BLaER1 (cell line): ENCODE measurements at regions not wholly inside any gene's neighbourhood (a gene's known extent, or its start where the extent isn't known, plus 50 kb on each side); places are given as distances from the start of the nearest gene placed in this dataset.

Experiments
- H3K27ac ChIP-seq: shearing (Covaris generic); formaldehyde crosslinking; 2 replicates; pipeline ENCODE4 v1.8.1; 2022
- H3K27me3 ChIP-seq: shearing (Covaris generic); formaldehyde crosslinking; 2 replicates; pipeline ENCODE4 v1.8.1; 2022
- H3K36me3 ChIP-seq: shearing (Covaris generic); formaldehyde crosslinking; 2 replicates; pipeline ENCODE4 v1.8.1; 2022
- H3K4me1 ChIP-seq: shearing (Covaris generic); formaldehyde crosslinking; 2 replicates; pipeline ENCODE4 v1.8.1; 2022
- H3K4me2 ChIP-seq: shearing (Covaris generic); formaldehyde crosslinking; 2 replicates; pipeline ENCODE4 v1.8.1; 2022
- H3K4me3 ChIP-seq: shearing (Covaris generic); formaldehyde crosslinking; 2 replicates; pipeline ENCODE4 v1.8.1; 2022
- H3K9ac ChIP-seq: shearing (Covaris generic); formaldehyde crosslinking; 2 replicates; pipeline ENCODE4 v1.8.1; 2022
- H3K9me3 ChIP-seq: shearing (Covaris generic); formaldehyde crosslinking; 2 replicates; pipeline ENCODE4 v1.8.1; 2022
- H4K20me1 ChIP-seq: shearing (Covaris generic); formaldehyde crosslinking; 2 replicates; pipeline ENCODE4 v1.8.1; 2022
- Cebpa-rat ChIP-seq: shearing (Covaris generic); IDR thresholded peaks from 2 replicates; pipeline ENCODE4 v1.8.1; 2022

- H3K4me3 ChIP-seq: no peak overlapping the region
- H3K9ac ChIP-seq: no peak overlapping the region
- H3K36me3 ChIP-seq: no peaks in the 10 kb centered on the region
- H3K27ac ChIP-seq: no peak overlapping the region
- H3K4me1 ChIP-seq: no peaks in the 10 kb centered on the region
- no peak for TF ChIP-seq Cebpa-rat
- no peaks in the 10 kb centered on the region for H4K20me1 ChIP-seq
- no peaks in the 10 kb centered on the region for H3K27me3 ChIP-seq
- H3K9me3 ChIP-seq: peaks cover 8% of the 10 kb centered on the region; the same call in 1 of the 2 replicates
- H3K4me2 ChIP-seq: no peak overlapping the region
These were observed 301.1 kb downstream of the BUD13 start for GRCh38 chr11:116471608-116472256.

GRCh38 chr11:116468699-116469098 lies 304.1 kb downstream of the BUD13 start:
- H3K27me3 ChIP-seq: no peaks in the 10 kb centered on the region
- TF ChIP-seq Cebpa-rat: no peak
- no peaks in the 10 kb centered on the region for H3K4me1 ChIP-seq
- no peaks in the 10 kb centered on the region for H3K36me3 ChIP-seq
- H3K27ac ChIP-seq: no peak overlapping the region
- peaks cover 8% of the 10 kb centered on the region; the same call in 1 of the 2 replicates for H3K9me3 ChIP-seq
- H3K9ac ChIP-seq: no peak overlapping the region
- H3K4me3 ChIP-seq: no peak overlapping the region
- H4K20me1 ChIP-seq: no peaks in the 10 kb centered on the region
- H3K4me2 ChIP-seq: no peak overlapping the region

GRCh38 chr11:116467823-116468222 lies 305.0 kb downstream of the BUD13 start:
- Histone ChIP-seq H3K4me2 (no peak overlapping the region), H3K9ac (no peak overlapping the region), H3K27me3 (no peaks in the 10 kb centered on the region), H3K9me3 (peaks cover 8% of the 10 kb centered on the region; the same call in 1 of the 2 replicates), H3K4me3 (no peak overlapping the region), H4K20me1 (no peaks in the 10 kb centered on the region), H3K4me1 (no peaks in the 10 kb centered on the region), H3K36me3 (no peaks in the 10 kb centered on the region), H3K27ac (no peak overlapping the region)
- no peak for TF ChIP-seq Cebpa-rat

- H3K27me3 ChIP-seq: no peaks in the 10 kb centered on the region
- H3K9me3 ChIP-seq: no peaks in the 10 kb centered on the region
- H3K9ac ChIP-seq: no peak overlapping the region
- TF ChIP-seq Cebpa-rat: no peak
- H3K4me2 ChIP-seq: no peak overlapping the region
- H3K4me3 ChIP-seq: no peak overlapping the region
- H3K36me3 ChIP-seq: no peaks in the 10 kb centered on the region
- H3K4me1 ChIP-seq: no peaks in the 10 kb centered on the region
- H3K27ac ChIP-seq: no peak overlapping the region
- H4K20me1 ChIP-seq: no peaks in the 10 kb centered on the region
These were observed 306.0 kb downstream of the BUD13 start for GRCh38 chr11:116466801-116467200.

- Histone ChIP-seq H3K4me1 (no peaks in the 10 kb centered on the region), H3K4me3 (no peak overlapping the region), H3K27ac (no peak overlapping the region), H3K36me3 (no peaks in the 10 kb centered on the region), H3K4me2 (no peak overlapping the region), H3K9me3 (no peaks in the 10 kb centered on the region), H3K27me3 (no peaks in the 10 kb centered on the region), H3K9ac (no peak overlapping the region), H4K20me1 (no peaks in the 10 kb centered on the region)
- no peak for TF ChIP-seq Cebpa-rat
These were observed 306.6 kb downstream of the BUD13 start for GRCh38 chr11:116466191-116466590.

- Histone ChIP-seq H3K9me3 (no peaks in the 10 kb centered on the region), H3K36me3 (no peaks in the 10 kb centered on the region), H3K4me3 (no peak overlapping the region), H3K4me1 (no peaks in the 10 kb centered on the region), H3K27ac (no peak overlapping the region), H3K27me3 (no peaks in the 10 kb centered on the region), H4K20me1 (no peaks in the 10 kb centered on the region), H3K4me2 (no peak overlapping the region), H3K9ac (no peak overlapping the region)
- TF ChIP-seq Cebpa-rat: no peak
These were observed 307.7 kb downstream of the BUD13 start for GRCh38 chr11:116465056-116465455.

- no peak overlapping the region for H3K4me3 ChIP-seq
- TF ChIP-seq Cebpa-rat: no peak
- no peak overlapping the region for H3K9ac ChIP-seq
- H4K20me1 ChIP-seq: no peaks in the 10 kb centered on the region
- no peak overlapping the region for H3K4me2 ChIP-seq
- H3K9me3 ChIP-seq: no peaks in the 10 kb centered on the region
- H3K4me1 ChIP-seq: no peaks in the 10 kb centered on the region
- no peaks in the 10 kb centered on the region for H3K36me3 ChIP-seq
- no peak overlapping the region for H3K27ac ChIP-seq
- H3K27me3 ChIP-seq: no peaks in the 10 kb centered on the region
These were observed 311.0 kb downstream of the BUD13 start for GRCh38 chr11:116461789-116462188.

GRCh38 chr11:116460156-116460920 lies 312.4 kb downstream of the BUD13 start:
- Histone ChIP-seq H3K4me1 (no peaks in the 10 kb centered on the region), H4K20me1 (no peaks in the 10 kb centered on the region), H3K4me3 (no peak overlapping the region), H3K9me3 (no peaks in the 10 kb centered on the region), H3K27ac (no peak overlapping the region), H3K9ac (no peak overlapping the region), H3K4me2 (no peak overlapping the region), H3K27me3 (no peaks in the 10 kb centered on the region), H3K36me3 (no peaks in the 10 kb centered on the region)
- TF ChIP-seq Cebpa-rat: no peak

- TF ChIP-seq Cebpa-rat: no peak
- Histone ChIP-seq H3K4me1 (no peaks in the 10 kb centered on the region), H3K27me3 (no peaks in the 10 kb centered on the region), H3K4me2 (no peak overlapping the region), H3K36me3 (no peaks in the 10 kb centered on the region), H3K9ac (no peak overlapping the region), H3K9me3 (no peaks in the 10 kb centered on the region), H3K4me3 (no peak overlapping the region), H4K20me1 (no peaks in the 10 kb centered on the region), H3K27ac (no peak overlapping the region)
These were observed 313.4 kb downstream of the BUD13 start for GRCh38 chr11:116459185-116460045.

- Histone ChIP-seq H3K9me3 (no peaks in the 10 kb centered on the region), H3K27ac (no peak overlapping the region), H3K4me3 (no peak overlapping the region), H3K4me2 (no peak overlapping the region), H3K27me3 (no peaks in the 10 kb centered on the region), H3K36me3 (no peaks in the 10 kb centered on the region), H4K20me1 (no peaks in the 10 kb centered on the region), H3K4me1 (no peaks in the 10 kb centered on the region), H3K9ac (no peak overlapping the region)
- TF ChIP-seq Cebpa-rat: no peak
These were observed 314.2 kb downstream of the BUD13 start for GRCh38 chr11:116458546-116458945.
